SU-DHL-6 (cell line): ENCODE measurements at regions not wholly inside any gene's neighbourhood (a gene's known extent, or its start where the extent isn't known, plus 50 kb on each side); places are given as distances from the start of the nearest gene placed in this dataset.

Experiments
- H2AFZ ChIP-seq: fragments of 200-600 bp; sonication (generic); 2 replicates; pipeline ENCODE4 v1.6.1; 2014; ENCODE audit warnings: low read depth, mild to moderate bottlenecking, moderate library complexity, mixed read lengths, antibody characterized with exemption, low read length; ENCODE audit not compliant: severe bottlenecking
- H3F3A ChIP-seq: fragments of 200-600 bp; shearing (Covaris generic); 2 replicates; pipeline ENCODE4 v1.6.0; 2016; ENCODE audit warnings: antibody characterized with exemption, mild to moderate bottlenecking; ENCODE audit not compliant: insufficient read depth
- H3K27ac ChIP-seq: fragments of 200-600 bp; sonication (generic); 2 replicates; pipeline ENCODE4 v1.5.1; 2016; ENCODE audit warnings: low read depth, mild to moderate bottlenecking, low read length, moderate library complexity, mixed read lengths
- H3K27me3 ChIP-seq: fragments of 200-600 bp; sonication (generic), shearing (Covaris generic); 2 replicates; pipeline ENCODE4 v1.6.0; 2014; ENCODE audit warnings: mild to moderate bottlenecking, low read length
- H3K36me3 ChIP-seq: fragments of 200-600 bp; sonication (generic); 2 replicates; pipeline ENCODE4 v1.6.1; 2014; ENCODE audit warnings: mild to moderate bottlenecking, low read length, mixed read lengths
- H3K4me2 ChIP-seq: fragments of 300-600, 200-600 bp; shearing (Covaris generic), sonication (generic); 2 replicates; pipeline ENCODE4 v1.6.0; 2014; ENCODE audit warnings: low read length, low read depth, mild to moderate bottlenecking; ENCODE audit not compliant: poor library complexity, severe bottlenecking
- H3K4me3 ChIP-seq: fragments of 200-600 bp; sonication (generic); 2 replicates; pipeline ENCODE4 v1.5.1; 2014; ENCODE audit warnings: antibody characterized with exemption, low read length, mild to moderate bottlenecking, mixed read lengths; ENCODE audit not compliant: insufficient read depth, poor library complexity, severe bottlenecking
- H3K79me2 ChIP-seq: fragments of 200-600 bp; sonication (generic); 2 replicates; pipeline ENCODE4 v1.6.1; 2014; ENCODE audit warnings: mild to moderate bottlenecking, low read length, moderate library complexity; ENCODE audit not compliant: insufficient read depth
- H3K9ac ChIP-seq: fragments of 200-600 bp; sonication (generic); 2 replicates; pipeline ENCODE4 v1.7.0; 2014; ENCODE audit warnings: mild to moderate bottlenecking, low read length
- H3K9me2 ChIP-seq: fragments of 200-600 bp; sonication (generic); replicated peaks from 2 replicates; pipeline ENCODE4 v1.6.1; 2014; ENCODE audit warnings: low read length; ENCODE audit not compliant: insufficient read depth
- H3K9me3 ChIP-seq: fragments of 200-600 bp; sonication (generic); 2 replicates; pipeline ENCODE4 v1.6.1; 2014; ENCODE audit warnings: low read length, mixed read lengths; ENCODE audit not compliant: insufficient read depth
- H4K20me1 ChIP-seq: fragments of 200-600 bp; sonication (generic); 2 replicates; pipeline ENCODE4 v1.6.1; 2014; ENCODE audit warnings: low read depth, mild to moderate bottlenecking, antibody characterized with exemption, low read length, moderate library complexity, mixed read lengths
- CTCF ChIP-seq: fragments of 200-600 bp; sonication (generic); IDR thresholded peaks from one replicate; pipeline ENCODE4 v1.5.1; 2017; ENCODE audit warnings: antibody characterized with exemption, mild to moderate bottlenecking, low read length, moderate library complexity; ENCODE audit not compliant: insufficient read depth, poor library complexity, severe bottlenecking
- EZH2phosphoT487 ChIP-seq: fragments of 200-600 bp; sonication (generic), shearing (Covaris generic); conservative IDR thresholded peaks from 2 replicates; pipeline ENCODE4 v1.6.1; 2018; ENCODE audit warnings: mild to moderate bottlenecking, antibody characterized with exemption, low read length, moderate library complexity, mixed read lengths

DNA sequence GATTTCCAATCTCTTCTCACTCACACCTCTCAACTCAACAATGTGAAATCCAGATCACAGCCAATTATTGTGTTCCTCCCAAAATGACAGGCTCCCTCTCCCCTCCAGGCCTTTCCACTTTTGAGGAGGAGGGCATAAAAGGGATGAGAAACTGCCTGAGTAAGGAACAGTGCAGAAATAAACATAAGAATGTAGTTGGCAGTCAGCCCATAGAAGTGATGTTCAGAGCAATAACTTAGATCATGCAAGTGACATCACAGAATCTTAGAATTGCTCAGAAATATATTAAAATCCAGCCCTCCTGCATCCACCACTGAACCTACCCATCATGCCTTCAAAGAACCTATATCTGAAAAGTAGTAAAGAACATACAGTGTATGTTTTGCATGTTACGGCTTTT, 299.4 kb upstream of the GADL1 start:
- Histone ChIP-seq H3K9ac (no peak overlapping the region), H4K20me1 (no peaks in the 10 kb centered on the region), H3K79me2 (no peaks in the 10 kb centered on the region), H3F3A (no peaks in the 10 kb centered on the region), H3K4me2 (no peak overlapping the region), H3K36me3 (no peaks in the 10 kb centered on the region), H3K27ac (no peak overlapping the region), H3K9me3 (no peaks in the 10 kb centered on the region), H3K27me3 (no peaks in the 10 kb centered on the region), H3K4me3 (no peak overlapping the region), H3K9me2 (no peaks in the 10 kb centered on the region), H2AFZ (no peak overlapping the region)
- TF ChIP-seq EZH2phosphoT487 (no peak), CTCF (no peak)

DNA sequence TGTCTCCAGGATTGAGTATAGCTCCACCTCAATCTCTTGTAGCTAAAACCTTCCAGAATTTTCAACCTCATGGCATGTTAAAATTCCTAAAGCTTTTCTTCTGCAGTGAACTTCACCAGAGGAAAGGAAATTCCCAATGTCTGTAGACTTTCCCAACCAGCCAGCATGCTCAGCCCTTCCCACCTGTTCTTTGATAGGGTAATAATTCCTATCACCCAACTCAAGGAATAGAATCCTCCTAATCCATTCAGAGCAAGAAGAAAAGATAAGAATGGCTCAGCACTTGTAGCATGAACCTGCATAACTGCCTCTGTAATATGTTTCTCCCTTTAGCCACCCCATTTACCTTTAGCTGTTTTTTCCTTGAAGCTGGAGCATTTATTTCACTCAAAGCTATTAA, 301.8 kb upstream of the GADL1 start:
- Histone ChIP-seq H3K9ac (no peak overlapping the region), H3K36me3 (no peaks in the 10 kb centered on the region), H2AFZ (no peak overlapping the region), H3K4me3 (no peak overlapping the region), H4K20me1 (no peaks in the 10 kb centered on the region), H3K79me2 (no peaks in the 10 kb centered on the region), H3K27me3 (no peaks in the 10 kb centered on the region), H3K4me2 (no peak overlapping the region), H3F3A (no peaks in the 10 kb centered on the region), H3K9me3 (no peaks in the 10 kb centered on the region), H3K9me2 (no peaks in the 10 kb centered on the region), H3K27ac (no peak overlapping the region)
- no peak for TF ChIP-seq CTCF
- TF ChIP-seq EZH2phosphoT487, result no peak

GRCh38 chr3:31196881-31197364, 302.5 kb upstream of the GADL1 start:
- H3K79me2 ChIP-seq, result no peaks in the 10 kb centered on the region
- H3K27ac ChIP-seq, result no peak overlapping the region
- H3K36me3 ChIP-seq, result no peaks in the 10 kb centered on the region
- H2AFZ ChIP-seq, result no peak overlapping the region
- H3F3A ChIP-seq, result no peaks in the 10 kb centered on the region
- no peak for TF ChIP-seq EZH2phosphoT487
- no peak for TF ChIP-seq CTCF
- no peak overlapping the region for H3K9ac ChIP-seq
- H3K4me2 ChIP-seq, result no peak overlapping the region
- no peaks in the 10 kb centered on the region for H3K9me3 ChIP-seq
- no peak overlapping the region for H3K4me3 ChIP-seq
- H4K20me1 ChIP-seq, result no peaks in the 10 kb centered on the region
- H3K9me2 ChIP-seq, result no peaks in the 10 kb centered on the region
- H3K27me3 ChIP-seq, result no peaks in the 10 kb centered on the region
